GM19372 (cell line): ENCODE measurements at regions not wholly inside any gene's neighbourhood (a gene's known extent, or its start where the extent isn't known, plus 50 kb on each side); places are given as distances from the start of the nearest gene placed in this dataset.
"Not testable (repeated sequence)": the region's sequence is repeated elsewhere in the genome, so short reads cannot be mapped to it uniquely, and the experiment has no call there.

Source experiments
- ATAC-seq: cut with Tn5 transposase; IDR thresholded peaks from one replicate; pipeline ENCODE4 v1.9.1; 2021; ENCODE audit warnings: mild to moderate bottlenecking, low read depth, moderate library complexity; ENCODE audit not compliant: unreplicated experiment

DNA sequence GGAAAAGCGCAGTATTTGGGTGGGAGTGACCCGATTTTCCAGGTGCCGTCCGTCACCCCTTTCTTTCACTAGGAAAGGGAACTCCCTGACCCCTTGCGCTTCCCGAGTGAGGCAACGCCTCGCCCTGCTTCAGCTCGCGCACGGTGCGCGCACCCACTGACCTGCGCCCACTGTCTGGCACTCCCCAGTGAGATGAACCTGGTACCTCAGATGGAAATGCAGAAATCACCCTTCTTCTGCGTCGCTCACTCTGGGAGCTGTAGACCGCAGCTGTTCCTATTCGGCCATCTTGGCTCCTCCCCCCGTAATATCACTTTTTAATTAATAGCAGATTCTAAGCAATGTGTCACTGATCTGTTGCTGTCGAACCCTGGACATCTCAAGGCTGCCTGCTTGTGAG lies 294.9 kb downstream of the MYCN start:
- ATAC-seq = not testable (repeated sequence)

DNA sequence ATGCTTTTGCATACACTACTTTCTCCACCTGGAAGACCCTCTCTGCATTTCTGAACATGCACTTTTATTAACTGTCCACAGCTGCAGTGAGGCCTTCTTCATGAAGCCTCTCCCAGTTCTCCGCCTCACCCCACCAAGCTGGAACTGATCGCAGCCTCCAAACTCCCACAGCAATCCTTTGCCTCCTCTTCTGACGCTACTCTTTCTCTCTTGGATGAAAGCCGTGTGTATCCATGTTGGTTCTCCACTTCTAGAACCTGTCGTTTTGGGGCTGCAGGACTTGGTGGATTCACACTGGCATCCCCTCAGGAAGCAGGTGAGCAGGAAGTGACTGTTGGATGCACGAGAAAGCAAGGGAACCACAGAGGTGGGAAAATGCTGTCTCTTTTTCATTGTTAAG lies 288.6 kb downstream of the MYCN start:
- ATAC-seq = no peak

DNA sequence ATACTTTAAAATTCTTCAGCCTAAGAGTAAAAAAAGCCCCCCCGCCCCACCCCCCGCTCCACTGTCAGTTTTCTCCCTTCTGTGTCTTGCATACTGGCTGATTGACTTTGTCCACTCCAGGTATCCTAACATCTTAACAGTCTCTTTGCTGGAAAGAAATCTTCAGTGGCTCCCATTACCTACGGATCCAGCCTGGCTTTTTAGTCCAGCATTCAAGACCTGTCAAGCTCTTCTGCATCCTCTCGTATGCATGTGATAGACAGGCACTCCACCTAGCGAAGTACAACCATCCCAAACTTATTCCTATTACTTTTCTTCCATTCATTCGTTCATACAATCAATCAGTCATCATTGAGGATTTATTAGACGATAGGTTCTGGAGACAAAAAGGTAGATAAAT lies 288.1 kb downstream of the MYCN start:
- no peak for ATAC-seq

DNA sequence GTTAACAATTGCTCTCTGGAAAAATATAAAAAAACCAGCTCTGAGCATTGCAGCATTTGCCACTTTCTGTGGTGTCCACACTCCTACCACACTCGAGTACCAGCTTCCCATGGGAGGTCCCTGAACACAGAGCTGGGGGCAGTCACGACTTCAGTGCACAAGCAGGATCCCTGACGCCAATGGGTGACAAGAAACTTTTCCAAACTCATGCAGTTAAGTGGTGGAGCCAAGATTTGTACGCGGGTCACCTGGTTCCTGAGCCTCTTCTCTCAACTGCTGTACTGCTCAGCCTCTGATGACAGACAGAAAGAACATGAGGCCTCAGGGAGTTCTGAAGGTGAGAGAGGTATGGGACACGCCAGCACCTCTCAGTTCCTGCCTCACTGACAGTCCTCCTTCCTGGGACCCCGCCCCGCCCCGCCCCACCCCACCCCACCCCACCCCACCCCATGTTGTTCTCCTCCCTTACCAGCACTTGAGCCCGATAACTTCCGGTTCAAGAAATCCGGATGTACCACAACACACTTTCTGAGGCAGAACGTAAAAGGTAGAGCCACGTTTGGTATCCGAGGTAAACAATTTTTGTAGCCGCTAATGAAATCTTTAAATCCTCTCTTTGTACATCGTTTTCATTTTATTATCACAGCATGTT lies 287.6 kb downstream of the MYCN start:
- no peak for ATAC-seq

DNA sequence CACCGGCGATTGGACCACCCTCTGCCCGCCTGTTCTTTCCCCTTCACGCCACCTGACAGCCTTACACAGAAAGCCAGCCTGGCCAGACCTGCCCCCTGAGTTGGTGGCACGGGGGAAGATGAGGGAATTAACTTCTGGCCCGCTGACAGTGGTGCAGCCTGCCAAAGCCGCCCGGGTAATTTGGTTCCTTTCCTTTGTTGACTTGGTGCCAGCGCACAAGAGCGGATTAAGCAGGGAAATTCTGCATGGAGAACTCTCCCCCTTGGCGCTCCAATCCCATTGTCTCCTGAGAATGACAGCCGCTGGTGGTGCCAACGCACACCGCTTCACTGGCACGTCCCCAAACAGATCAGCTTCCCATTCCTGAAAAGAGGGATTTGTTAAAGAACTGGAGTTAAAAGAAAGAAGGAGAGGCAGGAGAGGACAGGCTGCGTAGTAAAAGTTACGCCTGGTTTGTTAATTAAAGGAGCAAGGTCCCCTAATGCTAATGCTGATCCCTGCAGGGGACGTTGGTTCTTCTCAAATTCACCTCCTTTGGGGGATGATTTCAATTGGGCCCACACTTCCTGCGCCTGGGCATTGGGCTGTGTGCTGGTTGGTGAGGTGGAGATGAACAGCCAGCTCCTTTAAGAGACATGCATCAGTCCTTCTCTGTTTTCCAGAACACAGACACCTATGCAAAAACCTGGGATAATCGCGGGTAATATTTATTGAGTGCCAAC lies 286.8 kb downstream of the MYCN start:
- ATAC-seq = no peak

DNA sequence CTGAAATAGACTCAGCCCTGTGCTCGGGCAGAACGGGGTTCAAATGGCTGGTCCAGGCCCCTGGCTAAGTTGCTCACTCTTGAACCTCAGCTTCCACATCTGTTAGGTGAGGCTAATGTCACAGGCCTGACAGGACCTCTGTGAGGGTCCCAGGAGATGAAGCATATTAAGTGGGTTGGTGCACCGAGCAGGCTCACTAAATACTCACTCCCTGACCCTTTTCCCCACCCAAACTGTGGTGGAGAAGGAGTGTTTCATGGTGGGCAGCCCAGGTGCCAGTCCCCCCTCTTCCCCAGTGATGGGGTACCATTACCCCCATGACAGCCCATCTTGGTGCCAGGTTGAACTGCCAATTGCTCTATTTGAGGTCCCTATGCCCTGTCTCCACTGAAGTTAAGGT lies 286.0 kb downstream of the MYCN start:
- ATAC-seq = no peak

DNA sequence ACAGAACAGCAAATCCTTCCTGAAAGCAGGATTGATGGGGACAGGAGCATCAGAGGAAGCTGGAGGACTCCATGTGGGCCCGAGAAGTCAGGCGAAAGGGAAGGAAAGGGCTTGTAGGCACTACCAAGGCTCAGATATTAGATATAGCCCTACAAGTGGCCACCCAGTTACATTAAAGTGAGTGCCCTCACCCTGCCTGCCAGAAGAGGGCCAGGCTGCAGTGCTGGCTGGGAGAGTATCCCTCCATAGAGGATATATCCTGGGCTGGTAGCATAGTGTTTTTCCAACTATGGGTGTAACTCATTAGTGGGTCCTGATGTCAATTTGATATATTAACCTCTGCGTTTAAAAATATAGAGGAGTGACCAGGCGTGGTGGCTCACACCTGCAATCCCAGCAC lies 285.2 kb downstream of the MYCN start:
- no peak for ATAC-seq

DNA sequence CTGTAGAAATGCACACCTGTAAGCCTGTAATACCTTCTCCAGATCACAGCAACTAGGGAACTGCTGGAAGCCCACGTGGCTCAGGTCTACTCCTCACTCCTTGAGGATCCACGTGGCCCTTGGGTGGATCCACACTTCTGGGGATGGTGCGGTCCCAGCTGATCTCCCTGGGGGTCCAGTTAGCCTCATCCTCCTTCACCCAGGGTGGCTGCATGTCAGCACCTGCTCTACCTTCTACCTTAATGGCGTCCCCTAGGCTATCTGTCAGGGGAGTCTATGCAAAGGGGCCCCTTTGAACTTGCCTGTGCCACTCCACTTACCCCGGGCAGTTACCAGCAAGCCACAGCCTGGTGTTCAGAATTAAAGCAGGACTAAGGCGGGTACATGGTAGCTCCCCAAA lies 284.7 kb downstream of the MYCN start:
- no peak for ATAC-seq

DNA sequence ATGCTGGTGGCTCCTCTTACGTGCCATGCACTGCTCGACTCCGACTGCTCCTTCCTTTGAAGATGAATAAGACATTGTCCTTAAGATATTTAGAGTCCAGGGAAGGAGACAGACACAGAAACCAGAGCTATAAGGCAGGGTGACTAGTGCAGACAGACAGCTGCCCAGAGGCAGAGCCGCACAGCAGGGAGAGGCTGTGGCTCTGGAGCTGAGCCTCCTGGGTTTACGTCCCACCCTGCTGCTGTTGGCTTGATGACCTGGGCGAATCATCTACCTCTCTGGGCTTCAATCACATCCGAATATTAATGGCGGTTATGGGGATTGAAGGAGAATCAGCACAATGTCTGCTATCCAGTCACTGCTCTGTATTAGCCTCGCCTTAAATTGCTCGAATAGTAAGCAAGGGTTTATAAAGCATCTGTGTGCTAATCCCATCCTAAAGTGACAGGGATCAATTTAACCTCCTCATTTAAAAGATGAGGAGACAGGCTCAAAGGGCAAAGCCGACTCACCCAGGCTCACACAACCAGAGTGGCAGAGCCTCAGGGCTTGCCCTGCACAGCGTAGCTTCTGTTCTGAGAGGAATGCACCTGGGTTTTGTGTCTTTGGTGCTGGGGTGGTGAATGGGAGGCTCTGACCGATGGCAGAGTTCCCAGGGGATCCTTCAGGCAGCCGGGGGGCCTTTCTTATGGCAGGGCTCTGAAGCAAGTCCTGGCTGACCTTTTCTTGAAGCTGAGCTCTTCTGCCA lies 284.1 kb downstream of the MYCN start:
- ATAC-seq = no peak

DNA sequence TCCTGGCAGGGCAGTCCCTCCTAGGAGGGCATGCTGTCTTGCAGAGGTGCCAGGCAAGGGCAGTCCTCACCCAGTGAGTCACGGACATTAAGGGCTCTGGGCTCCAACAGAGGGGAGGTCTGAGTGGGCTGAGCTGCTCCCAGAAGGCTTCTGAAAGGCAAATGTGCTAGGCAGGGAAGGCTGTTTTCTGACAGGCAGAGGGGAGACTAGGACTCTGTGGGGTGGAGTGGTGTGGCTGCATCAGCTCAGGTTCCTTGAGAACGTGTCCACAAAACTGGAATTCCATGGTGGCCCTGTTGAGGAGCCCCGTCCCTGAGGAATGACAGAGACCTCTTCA lies 283.5 kb downstream of the MYCN start:
- no peak for ATAC-seq

DNA sequence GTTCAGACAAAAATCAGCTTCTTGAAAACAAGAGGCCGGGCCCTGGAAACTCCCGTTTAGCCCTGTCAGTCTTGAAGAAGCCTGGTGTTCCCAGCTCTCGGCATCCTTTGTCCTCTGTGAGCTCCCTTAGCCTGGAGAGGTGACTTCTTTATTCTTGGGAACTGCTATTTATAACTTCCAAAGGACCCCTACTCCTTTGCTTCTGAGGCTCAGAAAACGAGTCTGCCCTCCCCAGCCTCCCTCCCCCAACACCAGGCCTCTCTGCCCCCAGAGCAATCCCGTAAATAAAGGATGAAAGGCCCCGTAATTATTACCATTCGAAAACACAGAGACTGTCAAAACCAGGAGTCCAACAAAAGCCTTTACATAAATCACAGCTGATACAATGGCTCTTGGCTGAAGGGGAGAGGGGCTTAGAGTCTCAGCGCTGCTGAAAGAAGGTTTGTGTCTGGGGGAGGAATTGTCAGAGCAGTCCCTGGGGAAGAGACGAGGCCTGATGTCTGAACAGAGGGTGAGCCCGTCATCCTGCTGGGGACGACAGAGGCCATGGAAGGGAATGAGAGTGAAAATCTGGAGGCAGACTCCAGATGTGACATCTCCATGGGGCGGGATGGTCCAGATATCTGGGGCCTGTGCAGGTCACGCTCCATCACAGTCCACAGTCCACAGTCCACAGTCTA lies 283.0 kb downstream of the MYCN start:
- ATAC-seq = no peak

DNA sequence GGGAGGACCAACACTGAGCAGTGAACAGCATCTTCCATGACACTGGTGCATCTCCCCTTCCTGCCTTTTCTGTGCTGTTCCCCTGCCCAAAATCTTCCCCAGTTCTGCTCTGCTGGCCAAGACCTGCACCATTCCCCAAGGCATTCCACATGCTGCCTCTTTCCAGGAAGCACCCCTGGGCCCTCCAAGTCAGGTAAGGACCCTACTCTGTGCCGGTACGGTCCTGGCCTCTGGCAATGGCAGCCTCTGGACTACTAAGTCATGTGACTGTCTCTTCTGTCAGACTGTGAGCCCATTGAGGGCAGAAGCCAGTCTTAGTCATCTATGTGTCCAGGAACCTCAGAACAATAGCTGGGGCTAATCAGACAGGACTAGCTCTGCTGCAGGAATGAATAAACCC lies 282.0 kb downstream of the MYCN start:
- ATAC-seq = no peak

DNA sequence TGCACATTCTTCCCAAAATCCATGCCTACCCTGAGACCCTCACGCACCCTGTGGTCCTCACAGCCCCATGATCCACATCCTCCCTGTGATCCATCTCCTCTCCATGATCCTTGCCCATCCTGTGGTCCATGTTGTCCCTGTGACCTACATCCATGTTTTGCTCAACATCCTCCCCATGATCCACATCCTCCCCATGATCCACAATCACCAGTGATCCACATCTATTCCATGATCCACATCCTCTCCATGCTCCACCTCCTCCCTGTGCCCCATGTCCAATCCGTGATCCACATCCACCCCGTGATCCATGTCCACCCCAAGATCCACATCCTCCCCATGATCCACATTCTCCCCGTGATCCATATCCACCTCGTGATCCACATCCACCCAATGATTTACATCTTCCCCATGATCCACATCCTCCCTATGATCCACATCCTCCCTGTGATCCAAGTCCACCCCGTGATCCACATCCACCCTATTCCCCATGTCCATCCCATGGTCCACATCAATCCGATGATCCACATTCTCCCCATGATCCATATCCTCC lies 281.2 kb downstream of the MYCN start:
- ATAC-seq = no peak

DNA sequence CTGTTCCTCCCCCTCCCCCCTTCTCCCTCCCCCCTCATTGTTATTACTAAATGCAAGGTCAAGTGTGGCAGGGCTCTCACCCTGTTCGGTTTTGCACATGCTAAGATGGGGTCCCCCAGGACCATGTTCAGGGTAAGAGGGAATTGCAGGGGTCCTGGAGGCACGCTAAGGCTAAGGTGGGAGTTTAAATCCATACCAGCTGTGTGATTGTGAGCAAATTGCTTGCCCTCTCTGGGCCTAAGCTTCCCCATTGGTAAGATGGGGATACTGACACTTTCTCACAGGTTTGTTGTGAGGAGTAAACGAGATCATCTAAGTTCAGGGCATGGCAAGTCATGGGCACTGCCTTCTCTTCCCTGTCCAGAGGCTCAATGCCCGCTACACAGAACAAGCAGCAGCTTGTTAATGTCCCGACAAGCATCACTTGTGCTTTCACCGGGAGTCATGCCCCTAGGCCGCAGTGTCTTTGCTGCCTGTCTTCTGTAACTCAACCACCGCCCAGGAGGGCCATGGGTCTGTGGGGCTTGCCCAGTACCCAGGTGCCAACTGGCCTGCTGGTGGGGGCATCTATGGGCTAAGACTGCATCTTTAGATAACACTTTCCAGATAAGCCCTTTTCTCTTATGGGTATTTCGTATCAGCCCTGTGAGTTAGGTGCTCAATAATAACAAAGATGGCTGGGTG lies 279.1 kb downstream of the MYCN start:
- no peak for ATAC-seq

DNA sequence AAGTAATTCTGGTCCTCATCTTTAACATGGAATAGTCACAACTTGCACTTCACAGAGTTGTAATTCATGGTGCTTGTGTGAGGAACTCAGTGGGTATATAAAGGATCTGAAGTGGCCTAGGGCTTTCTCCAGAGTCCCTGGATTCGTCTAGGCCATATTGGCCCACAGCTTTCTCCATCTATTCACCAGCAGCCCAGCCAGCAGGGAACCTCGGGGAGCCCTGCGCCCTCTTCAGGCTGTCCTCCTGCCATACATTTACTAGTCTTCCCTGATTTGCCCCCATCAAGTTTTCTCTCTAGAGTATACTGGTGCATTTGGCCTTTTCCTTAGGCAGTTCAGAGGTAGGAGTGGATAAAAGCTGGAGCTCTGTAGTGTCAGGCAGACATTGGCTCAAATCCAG lies 278.3 kb downstream of the MYCN start:
- no peak for ATAC-seq

DNA sequence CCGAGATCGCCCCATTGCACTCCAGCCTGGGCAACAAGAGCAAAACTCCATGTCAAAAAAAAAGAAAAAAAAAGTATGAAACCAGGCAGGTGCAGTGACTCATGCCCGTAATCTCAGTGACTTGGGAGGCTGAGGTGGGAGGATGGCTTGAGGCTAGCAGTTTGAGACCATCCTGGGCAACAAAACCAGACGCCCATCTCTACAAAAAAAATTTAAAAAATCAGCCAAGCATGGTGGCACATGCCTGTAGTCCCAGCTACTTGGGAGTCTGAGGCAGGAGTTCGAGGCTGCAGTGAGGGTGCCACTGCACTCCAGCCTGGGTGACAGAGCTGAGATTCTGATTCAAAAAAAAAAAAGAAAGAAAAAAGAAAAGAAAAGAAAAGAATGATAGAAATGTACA lies 277.8 kb downstream of the MYCN start:
- no peak for ATAC-seq

DNA sequence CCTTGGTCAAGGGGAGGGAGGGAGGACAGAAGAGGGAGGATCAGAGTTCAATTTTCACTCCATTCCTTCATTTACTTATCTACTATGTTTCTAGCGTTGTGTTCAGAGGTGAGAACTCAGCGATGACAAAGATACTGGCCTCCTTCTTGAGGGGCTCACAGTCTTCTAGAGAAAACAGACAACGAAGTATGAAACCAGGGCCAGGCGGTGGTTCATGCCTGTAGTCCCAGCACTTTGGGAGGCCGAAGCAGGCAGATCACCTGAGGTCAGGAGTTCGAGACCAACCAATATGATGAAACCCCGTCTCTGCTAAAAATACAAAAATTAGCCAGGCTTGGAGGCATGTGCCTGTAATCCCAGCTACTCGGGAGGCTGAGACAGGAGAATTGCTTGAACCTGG lies 277.4 kb downstream of the MYCN start:
- ATAC-seq = not testable (repeated sequence)

DNA sequence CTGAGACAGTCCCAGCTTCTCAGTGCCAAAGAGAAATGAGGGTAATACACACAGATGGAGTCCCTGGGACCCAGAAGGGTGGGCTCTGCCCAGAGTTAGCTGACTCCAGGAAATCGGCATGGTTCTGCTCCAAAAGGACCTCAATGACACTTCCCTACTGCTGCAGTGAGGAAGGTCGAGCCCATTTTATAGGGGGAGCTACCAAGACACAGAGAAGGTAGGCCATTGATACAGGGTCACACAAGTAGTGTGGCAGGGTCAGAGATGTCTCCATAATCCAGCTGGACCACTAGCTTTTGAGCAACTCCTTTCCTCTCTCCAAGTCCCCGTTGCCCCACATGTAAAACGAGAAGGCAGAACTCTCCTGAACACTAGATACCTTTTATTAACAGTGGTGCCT lies 276.9 kb downstream of the MYCN start:
- ATAC-seq = no peak

DNA sequence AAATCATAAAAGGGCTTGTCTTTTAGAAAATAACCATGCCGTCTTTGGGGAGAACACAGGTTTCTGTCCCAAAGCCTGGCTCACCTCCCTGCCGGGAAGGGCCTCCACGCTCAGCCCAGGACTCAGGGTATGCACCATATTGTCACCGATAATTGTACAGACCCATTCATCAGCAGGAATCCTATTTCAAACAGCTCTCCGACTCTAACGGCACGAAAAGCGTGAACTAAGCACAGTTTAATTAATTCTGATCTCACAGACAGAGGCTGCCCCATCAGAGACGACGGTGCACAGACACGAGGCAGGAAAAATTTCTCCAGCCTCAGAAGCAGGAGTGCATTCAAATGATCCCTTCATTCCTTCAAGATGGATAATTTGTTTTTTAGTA lies 276.2 kb downstream of the MYCN start:
- no peak for ATAC-seq

DNA sequence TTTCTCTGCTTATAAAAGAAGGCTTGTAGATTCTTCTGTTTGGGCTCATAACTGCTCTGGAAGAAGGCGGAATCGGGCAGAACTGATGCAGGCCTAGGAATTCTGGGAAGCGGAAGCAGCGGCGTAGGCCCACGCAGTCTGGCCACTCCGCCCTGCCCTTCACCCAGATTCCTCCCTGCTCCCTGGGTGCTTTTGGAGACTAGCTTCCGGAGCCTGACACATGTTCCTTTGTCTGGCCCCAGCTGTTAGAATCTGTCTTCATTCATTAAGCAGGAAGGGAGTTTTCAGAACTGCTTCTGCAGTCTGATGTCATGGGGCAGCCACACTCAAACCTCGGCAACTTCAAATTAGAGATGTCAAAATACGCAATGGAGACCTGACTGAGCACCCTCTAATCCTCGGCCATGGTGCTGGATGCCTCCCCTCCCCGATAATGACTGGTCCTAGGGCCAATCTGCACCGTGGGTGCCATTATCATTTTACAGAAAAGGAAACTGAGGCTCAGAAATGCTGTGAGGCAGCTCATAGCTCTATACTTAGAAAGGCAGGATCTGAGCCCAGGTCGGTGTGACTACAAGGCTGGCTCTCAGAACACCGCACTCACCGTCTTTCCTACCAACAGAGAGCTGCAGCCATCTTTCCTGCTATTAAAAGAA lies 275.7 kb downstream of the MYCN start:
- no peak for ATAC-seq
